HG02885 (cell line): ENCODE measurements at regions not wholly inside any gene's neighbourhood (a gene's known extent, or its start where the extent isn't known, plus 50 kb on each side); places are given as distances from the start of the nearest gene placed in this dataset.

Experiments used
- ATAC-seq: cut with Tn5 transposase; IDR thresholded peaks from one replicate; pipeline ENCODE4 v1.9.1; 2021; ENCODE audit warnings: mild to moderate bottlenecking; ENCODE audit not compliant: unreplicated experiment, poor library complexity

- ATAC-seq: peak; percentile 47
Measured at GRCh38 chr15:70435369-70435768, 328.0 kb downstream of the UACA start.

- ATAC-seq: no peak
Measured at GRCh38 chr15:70433586-70434324, 329.6 kb downstream of the UACA start.

GRCh38 chr15:70432924-70433495 is 330.3 kb downstream of the UACA start:
- no peak for ATAC-seq

GRCh38 chr15:70431854-70432253 is 331.5 kb downstream of the UACA start:
- ATAC-seq: no peak

- no peak for ATAC-seq
Measured at GRCh38 chr15:70430069-70430468, 332.4 kb upstream of the TLE3 start.

- ATAC-seq: no peak
Measured at GRCh38 chr15:70429056-70429722, 331.5 kb upstream of the TLE3 start.

- no peak for ATAC-seq
Measured at GRCh38 chr15:70428211-70428822, 330.6 kb upstream of the TLE3 start.

GRCh38 chr15:70427167-70428120 is 329.7 kb upstream of the TLE3 start:
- ATAC-seq: no peak

GRCh38 chr15:70426096-70426821 is 328.5 kb upstream of the TLE3 start:
- ATAC-seq: no peak

- no peak for ATAC-seq
Measured at GRCh38 chr15:70424937-70425411, 327.3 kb upstream of the TLE3 start.

GRCh38 chr15:70423267-70423666 is 325.6 kb upstream of the TLE3 start:
- ATAC-seq: no peak

- no peak for ATAC-seq
Measured at GRCh38 chr15:70422342-70422741, 324.6 kb upstream of the TLE3 start.

GRCh38 chr15:70420948-70421482 is 323.3 kb upstream of the TLE3 start:
- ATAC-seq: no peak

GRCh38 chr15:70420086-70420947 is 322.6 kb upstream of the TLE3 start:
- ATAC-seq: no peak

- ATAC-seq: no peak
Measured at GRCh38 chr15:70418943-70419342, 321.2 kb upstream of the TLE3 start.

GRCh38 chr15:70417535-70417934 is 319.8 kb upstream of the TLE3 start:
- ATAC-seq: no peak

- ATAC-seq: no peak
Measured at GRCh38 chr15:70416829-70417228, 319.1 kb upstream of the TLE3 start.

GRCh38 chr15:70415398-70415797 is 317.7 kb upstream of the TLE3 start:
- no peak for ATAC-seq
